Mesenchymal stem cell (in vitro differentiated cells and primary cell): ENCODE measurements at regions not wholly inside any gene's neighbourhood (a gene's known extent, or its start where the extent isn't known, plus 50 kb on each side); places are given as distances from the start of the nearest gene placed in this dataset.

Experiments used
- DNase-seq: peaks from one replicate; pipeline ENCODE4 v3.0.0-alpha.2; 2013
- H2AFZ ChIP-seq: one replicate; pipeline ENCODE4 v1.6.1; 2013; ENCODE audit warnings: low read depth, mild to moderate bottlenecking, control low read depth, inconsistent platforms, low read length, moderate library complexity
- H2AK5ac ChIP-seq: 2 replicates; pipeline ENCODE4 v1.6.1; 2013; ENCODE audit warnings: low read length, moderate library complexity, mild to moderate bottlenecking, inconsistent platforms; ENCODE audit not compliant: severe bottlenecking
- H2BK120ac ChIP-seq: one replicate; pipeline ENCODE4 v1.6.1; 2013; ENCODE audit warnings: low read depth, mild to moderate bottlenecking, inconsistent platforms, low read length, moderate library complexity
- H2BK12ac ChIP-seq, 2 experiments: one replicate each; pipeline ENCODE4 v1.6.1; 2013; ENCODE audit warnings: inconsistent platforms in 2 of 2, low read length in 2 of 2, mild to moderate bottlenecking in 2 of 2, moderate library complexity in 2 of 2, control low read depth in 1 of 2
- H2BK15ac ChIP-seq: one replicate; pipeline ENCODE4 v1.6.1; 2013; ENCODE audit warnings: mild to moderate bottlenecking, low read depth, inconsistent platforms; ENCODE audit not compliant: poor library complexity, severe bottlenecking
- H2BK5ac ChIP-seq: 2 replicates; pipeline ENCODE4 v1.6.1; 2013; ENCODE audit warnings: low read depth, mild to moderate bottlenecking, low read length, control low read depth, inconsistent platforms; ENCODE audit not compliant: poor library complexity, severe bottlenecking
- H3K14ac ChIP-seq, 2 experiments: one replicate each; pipeline ENCODE4 v1.6.1; 2013; ENCODE audit warnings: inconsistent platforms in 2 of 2, low read length in 2 of 2, control low read depth in 1 of 2, mild to moderate bottlenecking in 1 of 2, moderate library complexity in 1 of 2
- H3K18ac ChIP-seq, 2 experiments: one replicate each; pipeline ENCODE4 v1.6.1; 2013; ENCODE audit warnings: inconsistent platforms in 2 of 2, low read length in 2 of 2, control low read depth in 1 of 2, low read depth in 1 of 2, mild to moderate bottlenecking in 1 of 2
- H3K23ac ChIP-seq, 2 experiments: one replicate each; pipeline ENCODE4 v1.6.1; 2013; ENCODE audit warnings: inconsistent platforms in 2 of 2, low read length in 2 of 2, mild to moderate bottlenecking in 2 of 2, moderate library complexity in 2 of 2, control low read depth in 1 of 2
- H3K27ac ChIP-seq: 2 replicates; pipeline ENCODE4 v1.5.1; 2013; ENCODE audit warnings: mild to moderate bottlenecking, moderate library complexity, low read length, control low read depth, inconsistent platforms; ENCODE audit not compliant: poor library complexity, severe bottlenecking
- H3K27me3 ChIP-seq, 2 experiments: 2 replicates each; pipeline versions ENCODE4 v1.6.1 to v1.7.0; 2013; ENCODE audit warnings: low read length in 2 of 2, mild to moderate bottlenecking in 2 of 2, moderate library complexity in 2 of 2, control low read depth in 1 of 2, inconsistent platforms in 1 of 2; ENCODE audit not compliant: control insufficient read depth in 1 of 2, insufficient read depth in 1 of 2
- H3K36me3 ChIP-seq, 2 experiments: 2 replicates each; pipeline versions ENCODE4 v1.6.1 to v1.7.0; 2013; ENCODE audit warnings: low read length in 2 of 2, control low read depth in 1 of 2, inconsistent platforms in 1 of 2, low read depth in 1 of 2, mild to moderate bottlenecking in 1 of 2; ENCODE audit not compliant: insufficient read depth in 2 of 2, control insufficient read depth in 1 of 2
- H3K4ac ChIP-seq, 2 experiments: one replicate each; pipeline ENCODE4 v1.6.1; 2013; ENCODE audit warnings: inconsistent platforms in 2 of 2, low read length in 2 of 2, mild to moderate bottlenecking in 2 of 2, moderate library complexity in 2 of 2, control low read depth in 1 of 2, low read depth in 1 of 2
- H3K4me1 ChIP-seq: 2 replicates; pipeline ENCODE4 v1.6.1; 2013; ENCODE audit warnings: low read depth, low read length, control low read depth; ENCODE audit not compliant: control insufficient read depth, insufficient read depth
- H3K4me2 ChIP-seq: 2 replicates; pipeline ENCODE4 v1.6.1; 2013; ENCODE audit warnings: low read length, mild to moderate bottlenecking, inconsistent platforms; ENCODE audit not compliant: poor library complexity, severe bottlenecking
- H3K4me3 ChIP-seq, 2 experiments: 2 replicates each; pipeline versions ENCODE4 v1.5.1 to v1.7.0; 2013; ENCODE audit warnings: low read length in 2 of 2, mild to moderate bottlenecking in 2 of 2, control low read depth in 1 of 2, low read depth in 1 of 2; ENCODE audit not compliant: insufficient read depth in 1 of 2
- H3K79me1 ChIP-seq: replicated peaks from 2 replicates; pipeline ENCODE4 v1.6.1; 2013; ENCODE audit warnings: mild to moderate bottlenecking, control low read depth, low read length, inconsistent platforms; ENCODE audit not compliant: poor library complexity, severe bottlenecking
- H3K9ac ChIP-seq: 2 replicates; pipeline ENCODE4 v1.7.0; 2013; ENCODE audit warnings: mild to moderate bottlenecking, low read length, moderate library complexity
- H3K9me3 ChIP-seq: 2 replicates; pipeline ENCODE4 v1.7.0; 2013; ENCODE audit warnings: mild to moderate bottlenecking, low read length; ENCODE audit not compliant: control insufficient read depth
- H4K8ac ChIP-seq: one replicate; pipeline ENCODE4 v1.6.1; 2013; ENCODE audit warnings: inconsistent platforms, mild to moderate bottlenecking, low read length, moderate library complexity
- H4K91ac ChIP-seq: one replicate; pipeline ENCODE4 v1.6.1; 2013; ENCODE audit warnings: mild to moderate bottlenecking, low read length, inconsistent platforms
- whole genome bisulfite sequencing: methylation state at CpG from one replicate; pipeline ENCODE4 v1.1.7; 2013; ENCODE audit warnings: mixed read lengths; 5-methylcytosine and 5-hydroxymethylcytosine counted together

GRCh38 chr4:10180927-10181744 is 64.5 kb upstream of the WDR1 start:
- no peak overlapping the region for H3K4me2 ChIP-seq
- H2BK12ac ChIP-seq, result no peak overlapping the region
- no peak overlapping the region for H3K14ac ChIP-seq
- H3K4me3 ChIP-seq, result peak overlapping the region in 1 of 2 experiments; percentile 22
- H2BK120ac ChIP-seq, result no peak overlapping the region
- no peaks in the 10 kb centered on the region for H3K79me1 ChIP-seq
- H4K8ac ChIP-seq, result no peak overlapping the region
- no peak for DNase-seq
- H2AFZ ChIP-seq, result no peak overlapping the region
- no peaks in the 10 kb centered on the region for H3K36me3 ChIP-seq
- no peak overlapping the region for H3K18ac ChIP-seq
- no peak overlapping the region for H2BK15ac ChIP-seq
- no peak overlapping the region for H4K91ac ChIP-seq
- no peaks in the 10 kb centered on the region for H3K9me3 ChIP-seq
- H3K27me3 ChIP-seq, result peaks cover 0 to under 1% of the 10 kb centered on the region in 2 experiments
- H2BK5ac ChIP-seq, result no peak overlapping the region
- H3K4ac ChIP-seq, result no peak overlapping the region
- H2AK5ac ChIP-seq, result no peak overlapping the region
- no peak overlapping the region for H3K23ac ChIP-seq
- no peaks in the 10 kb centered on the region for H3K4me1 ChIP-seq
- H3K27ac ChIP-seq, result no peak overlapping the region
- 58% methylated on average over 3 of the region's 4 CpGs for WGBS
- no peak overlapping the region for H3K9ac ChIP-seq

- H3K27me3 ChIP-seq, result no peaks in the 10 kb centered on the region
- no peak overlapping the region for H3K4ac ChIP-seq
- no peak overlapping the region for H3K18ac ChIP-seq
- no peaks in the 10 kb centered on the region for H3K36me3 ChIP-seq
- H3K79me1 ChIP-seq, result no peaks in the 10 kb centered on the region
- H4K8ac ChIP-seq, result no peak overlapping the region
- H2BK5ac ChIP-seq, result no peak overlapping the region
- no peak overlapping the region for H2BK120ac ChIP-seq
- no peak overlapping the region for H3K14ac ChIP-seq
- no peak overlapping the region for H4K91ac ChIP-seq
- no peaks in the 10 kb centered on the region for H3K4me1 ChIP-seq
- no peak overlapping the region for H3K27ac ChIP-seq
- no peak overlapping the region for H2BK12ac ChIP-seq
- H3K23ac ChIP-seq, result no peak overlapping the region
- DNase-seq, result no peak
- no peak overlapping the region for H2BK15ac ChIP-seq
- no peak overlapping the region for H2AK5ac ChIP-seq
- no peak overlapping the region for H3K4me2 ChIP-seq
- H3K9me3 ChIP-seq, result no peaks in the 10 kb centered on the region
- WGBS, result 46% methylated on average over 1 of the region's 1 CpG
- H2AFZ ChIP-seq, result no peak overlapping the region
- H3K4me3 ChIP-seq, result no peak overlapping the region
- no peak overlapping the region for H3K9ac ChIP-seq
Observed at GRCh38 chr4:10180603-10180926, 64.0 kb upstream of the WDR1 start.

- Histone ChIP-seq H2BK15ac (no peak overlapping the region), H3K4me3 (no peak overlapping the region), H4K91ac (no peak overlapping the region), H2AK5ac (no peak overlapping the region), H2BK120ac (no peak overlapping the region), H3K23ac (no peak overlapping the region), H3K4me2 (no peak overlapping the region), H3K14ac (no peak overlapping the region), H2AFZ (no peak overlapping the region), H4K8ac (no peak overlapping the region), H3K4ac (no peak overlapping the region), H3K27ac (no peak overlapping the region), H2BK5ac (no peak overlapping the region), H3K9me3 (no peaks in the 10 kb centered on the region), H2BK12ac (no peak overlapping the region), H3K27me3 (no peaks in the 10 kb centered on the region), H3K9ac (no peak overlapping the region), H3K36me3 (no peaks in the 10 kb centered on the region), H3K18ac (no peak overlapping the region), H3K4me1 (no peaks in the 10 kb centered on the region), H3K79me1 (no peaks in the 10 kb centered on the region)
- no peak for DNase-seq
- 74% methylated on average over 3 of the region's 4 CpGs for WGBS
Observed at GRCh38 chr4:10179957-10180602, 63.5 kb upstream of the WDR1 start.

GRCh38 chr4:10178763-10179162 is 62.2 kb upstream of the WDR1 start:
- Histone ChIP-seq H3K36me3 (no peaks in the 10 kb centered on the region), H2BK120ac (no peak overlapping the region), H3K4me3 (no peak overlapping the region)

More at GRCh38 chr4:10178763-10179162, 62.2 kb upstream of the WDR1 start:
- H2BK12ac ChIP-seq, result no peak overlapping the region
- no peaks in the 10 kb centered on the region for H3K4me1 ChIP-seq
- no peak overlapping the region for H2AK5ac ChIP-seq
- no peak overlapping the region for H3K23ac ChIP-seq
- no peak overlapping the region for H2BK15ac ChIP-seq
- H3K27me3 ChIP-seq, result peaks cover 0 to 7% of the 10 kb centered on the region in 2 experiments
- no peak overlapping the region for H4K91ac ChIP-seq
- no peak overlapping the region for H3K4ac ChIP-seq
- H2BK5ac ChIP-seq, result no peak overlapping the region
- DNase-seq, result no peak
- H4K8ac ChIP-seq, result no peak overlapping the region
- 66% methylated on average over 5 of the region's 5 CpGs for WGBS
- H3K4me2 ChIP-seq, result no peak overlapping the region
- H3K9me3 ChIP-seq, result no peaks in the 10 kb centered on the region
- H3K18ac ChIP-seq, result no peak overlapping the region
- H3K14ac ChIP-seq, result no peak overlapping the region
- no peak overlapping the region for H3K9ac ChIP-seq
- no peak overlapping the region for H3K27ac ChIP-seq
- no peaks in the 10 kb centered on the region for H3K79me1 ChIP-seq
- H2AFZ ChIP-seq, result no peak overlapping the region
